Heart left ventricle (tissue), 13 donors: ENCODE measurements at regions not wholly inside any gene's neighbourhood (a gene's known extent, or its start where the extent isn't known, plus 50 kb on each side); places are given as distances from the start of the nearest gene placed in this dataset.

Source experiments
- CTCF ChIP-seq, 12 donors: fragments of 200-600 bp; sonication (generic) in 4 of 12; IDR thresholded peaks; one replicate each; pipeline versions ENCODE4 v1.5.0 to v1.8.0; 2018 to 2022; ENCODE audit warnings: antibody characterized with exemption in 12 of 12, mild to moderate bottlenecking in 5 of 12
- POLR2A ChIP-seq, 2 donors: fragments of 450-650 bp; IDR thresholded peaks; one replicate each; pipeline ENCODE4 v1.6.1; 2017; ENCODE audit warnings: antibody characterized with exemption in 2 of 2, mild to moderate bottlenecking in 2 of 2, moderate library complexity in 2 of 2
- donor health status: ischemic (EF 13 %, LVEDD 7.1; RV severe dilation, severe dysfunction).
- donor health status: DM: no; HTN: yes; CAD: no.
- donor health status: DM: no; HTN: no; CAD: no.
- donor health status: ischemic (EF 25% LVEDD 6.9; RV normal size, moderate dysfunction).
- donor health status: ischemic (EF 25% LVEDD 5.7; RV mildly dilated, moderate dysfunction).
- donor health status: ischemic (EF 35%, LVEDD 5.7; RV mildly dilated, moderate dysfunction).
- donor health status: nonischemic (EF 11% LVEDD 7.7; RV severe dilation, severe dysfunction).
- donor health status: DM: yes; HTN: yes; CAD: no.
- donor health status: PGD.
- donor health status: ischemic (EF 29% LVEDD 5.4; RV normal size, mild dysfunction).
- donor health status: nonischemic (EF 23%, LVEDD 6.1; RV moderate dilation, normal function).

- TF ChIP-seq CTCF (IDR thresholded peaks at IDR 0.05) (no peak), POLR2A (IDR thresholded peaks at IDR 0.05) (no peak)
Observed at GRCh38 chr11:97742717-97743116, 1278.0 kb upstream of the CNTN5 start.
